ENCODE measurements at regions not wholly inside any gene's neighbourhood (a gene's known extent, or its start where the extent isn't known, plus 50 kb on each side); places are given as distances from the start of the nearest gene placed in this dataset.
"Not testable (repeated sequence)": the region's sequence is repeated elsewhere in the genome, so short reads cannot be mapped to it uniquely, and the experiment has no call there.

DNA sequence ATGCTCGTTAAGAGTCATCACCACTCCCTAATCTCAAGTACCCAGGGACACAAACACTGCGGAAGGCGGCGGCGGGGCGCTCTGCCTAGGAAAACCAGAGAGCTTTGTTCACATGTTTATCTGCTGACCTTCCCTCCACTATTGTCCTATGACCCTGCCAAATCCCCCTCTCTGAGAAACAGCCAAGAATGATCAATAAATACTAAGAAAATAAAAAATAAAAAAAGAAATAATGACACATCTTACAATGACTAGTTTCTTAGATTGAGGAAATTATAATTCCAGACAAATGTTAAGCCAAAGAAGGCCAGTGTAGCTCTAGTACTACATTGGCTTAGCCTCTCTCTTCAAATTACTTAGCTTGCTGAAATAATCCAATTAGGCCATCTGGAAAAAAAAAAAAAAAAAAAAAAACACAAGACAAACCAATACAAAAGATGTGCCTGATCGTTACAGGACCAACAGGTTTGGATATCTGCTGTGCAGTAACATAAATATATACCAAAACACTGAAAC, 58.0 kb downstream of the ANXA2R start:
- Histone ChIP-seq H3K4me1 (no peaks in the 10 kb centered on the region), H3K27me3 (peaks cover 0 to 10% (median 0%) of the 10 kb centered on the region in 4 donors), H3K4me3 (no peak overlapping the region), H3K36me3 (no peaks in the 10 kb centered on the region), H3K27ac (no peak overlapping the region), H3K9me3 (no peaks in the 10 kb centered on the region)
- DNase-seq (no peak), ATAC-seq (no peak), FAIRE-seq (no peak)
- intact Hi-C loops (cut with DNase I), result no loop called here
- 17 to 20% methylated on average over 7 of the region's 7 CpGs for WGBS, 2 donors
- TF ChIP-seq, protein P1, sequence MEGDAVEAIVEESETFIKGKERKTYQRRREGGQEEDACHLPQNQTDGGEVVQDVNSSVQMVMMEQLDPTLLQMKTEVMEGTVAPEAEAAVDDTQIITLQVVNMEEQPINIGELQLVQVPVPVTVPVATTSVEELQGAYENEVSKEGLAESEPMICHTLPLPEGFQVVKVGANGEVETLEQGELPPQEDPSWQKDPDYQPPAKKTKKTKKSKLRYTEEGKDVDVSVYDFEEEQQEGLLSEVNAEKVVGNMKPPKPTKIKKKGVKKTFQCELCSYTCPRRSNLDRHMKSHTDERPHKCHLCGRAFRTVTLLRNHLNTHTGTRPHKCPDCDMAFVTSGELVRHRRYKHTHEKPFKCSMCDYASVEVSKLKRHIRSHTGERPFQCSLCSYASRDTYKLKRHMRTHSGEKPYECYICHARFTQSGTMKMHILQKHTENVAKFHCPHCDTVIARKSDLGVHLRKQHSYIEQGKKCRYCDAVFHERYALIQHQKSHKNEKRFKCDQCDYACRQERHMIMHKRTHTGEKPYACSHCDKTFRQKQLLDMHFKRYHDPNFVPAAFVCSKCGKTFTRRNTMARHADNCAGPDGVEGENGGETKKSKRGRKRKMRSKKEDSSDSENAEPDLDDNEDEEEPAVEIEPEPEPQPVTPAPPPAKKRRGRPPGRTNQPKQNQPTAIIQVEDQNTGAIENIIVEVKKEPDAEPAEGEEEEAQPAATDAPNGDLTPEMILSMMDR (IDR thresholded peaks at IDR 0.05), result no peak

DNA sequence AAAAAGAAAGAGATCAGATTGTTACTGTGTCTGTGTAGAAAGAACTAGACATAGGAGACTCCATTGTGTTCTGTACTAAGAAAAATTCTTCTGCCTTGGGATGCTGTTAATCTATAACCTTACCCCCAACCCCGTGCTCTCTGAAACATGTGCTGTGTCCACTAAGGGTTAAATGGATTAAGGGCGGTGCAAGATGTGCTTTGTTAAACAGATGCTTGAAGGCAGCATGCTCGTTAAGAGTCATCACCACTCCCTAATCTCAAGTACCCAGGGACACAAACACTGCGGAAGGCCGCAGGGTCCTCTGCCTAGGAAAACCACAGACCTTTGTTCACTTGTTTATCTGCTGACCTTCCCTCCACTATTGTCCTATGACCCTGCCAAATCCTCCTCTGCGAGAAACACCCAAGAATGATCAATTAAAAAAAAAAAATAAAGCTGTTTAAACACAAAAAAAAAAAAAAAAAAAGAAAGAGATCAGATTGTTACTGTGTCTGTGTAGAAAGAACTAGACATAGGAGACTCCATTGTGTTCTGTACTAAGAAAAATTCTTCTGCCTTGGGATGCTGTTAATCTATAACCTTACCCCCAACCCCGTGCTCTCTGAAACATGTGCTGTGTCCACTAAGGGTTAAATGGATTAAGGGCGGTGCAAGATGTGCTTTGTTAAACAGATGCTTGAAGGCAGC, 58.6 kb downstream of the ANXA2R start:
- H3K4me1 ChIP-seq; DNase-seq; H3K4me3 ChIP-seq; H3K9me3 ChIP-seq; intact Hi-C loops (cut with DNase I); H3K27ac ChIP-seq; H3K36me3 ChIP-seq; ATAC-seq; FAIRE-seq: not testable (repeated sequence)
- peaks cover 0 to 10% (median 0%) of the 10 kb centered on the region in 4 donors for H3K27me3 ChIP-seq
- WGBS, 2 donors, result no CpG with 5 or more reads among the region's 8 CpGs

DNA sequence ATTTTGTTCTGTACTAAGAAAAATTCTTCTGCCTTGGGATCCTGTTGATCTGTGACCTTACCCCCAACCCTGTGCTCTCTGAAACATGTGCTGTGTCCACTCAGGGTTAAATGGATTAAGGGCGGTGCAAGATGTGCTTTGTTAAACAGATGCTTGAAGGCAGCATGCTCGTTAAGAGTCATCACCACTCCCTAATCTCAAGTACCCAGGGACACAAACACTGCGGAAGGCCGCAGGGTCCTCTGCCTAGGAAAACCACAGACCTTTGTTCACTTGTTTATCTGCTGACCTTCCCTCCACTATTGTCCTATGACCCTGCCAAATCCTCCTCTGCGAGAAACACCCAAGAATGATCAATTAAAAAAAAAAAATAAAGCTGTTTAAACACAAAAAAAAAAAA, 59.1 kb downstream of the ANXA2R start:
- H3K4me1 ChIP-seq; H3K36me3 ChIP-seq; H3K27ac ChIP-seq; DNase-seq; H3K9me3 ChIP-seq; intact Hi-C loops (cut with DNase I); FAIRE-seq; H3K27me3 ChIP-seq; H3K4me3 ChIP-seq; ATAC-seq: not testable (repeated sequence)
- no CpG with 5 or more reads among the region's 5 CpGs for WGBS, 2 donors

DNA sequence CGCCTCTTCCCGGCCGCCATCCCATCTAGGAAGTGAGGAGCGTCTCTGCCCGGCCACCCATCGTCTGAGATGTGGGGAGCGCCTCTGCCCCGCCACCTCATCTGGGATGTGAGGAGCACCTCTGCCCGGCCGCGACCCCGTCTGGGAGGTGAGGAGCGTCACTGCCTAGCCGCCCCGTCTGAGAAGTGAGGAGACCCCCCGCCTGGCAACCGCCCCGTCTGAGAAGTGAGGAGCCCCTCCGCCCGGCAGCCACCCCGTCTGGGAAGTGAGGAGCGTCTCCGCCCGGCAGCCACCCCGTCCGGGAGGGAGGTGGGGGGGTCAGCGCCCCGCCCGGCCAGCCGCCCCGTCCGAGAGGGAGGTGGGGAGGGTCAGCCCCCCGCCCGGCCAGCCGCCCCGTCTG, 59.7 kb downstream of the ANXA2R start:
- H3K4me3 ChIP-seq; H3K36me3 ChIP-seq; FAIRE-seq; DNase-seq; H3K4me1 ChIP-seq; H3K27me3 ChIP-seq; ATAC-seq; intact Hi-C loops (cut with DNase I); H3K27ac ChIP-seq; H3K9me3 ChIP-seq: not testable (repeated sequence)
- 91 to 95% methylated on average over 18 to 33 of the region's 36 CpGs for WGBS, 2 donors

DNA sequence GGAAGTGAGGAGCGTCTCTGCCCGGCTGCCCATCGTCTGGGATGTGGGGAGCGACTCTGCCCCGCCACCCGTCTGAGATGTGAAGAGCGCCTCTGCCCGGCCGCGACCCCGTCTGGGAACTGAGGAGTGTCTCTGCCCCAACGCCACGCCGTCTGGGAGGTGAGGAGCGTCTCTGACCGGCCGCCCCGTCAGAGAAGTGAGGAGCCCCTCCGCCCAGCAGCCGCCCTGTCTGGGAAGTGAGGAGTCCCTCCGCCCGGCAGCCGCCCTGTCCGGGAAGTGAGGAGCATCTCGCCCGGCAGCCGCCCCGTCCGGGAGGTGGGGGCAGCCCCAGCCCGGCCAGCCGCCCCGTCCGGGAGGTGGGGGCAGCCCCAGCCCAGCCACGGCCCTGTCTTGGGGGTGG, 60.9 kb downstream of the ANXA2R start:
- 94 to 97% methylated on average over 29 to 34 of the region's 34 CpGs for WGBS, 2 donors
- H3K36me3 ChIP-seq, DNase-seq: not testable (repeated sequence)

DNA sequence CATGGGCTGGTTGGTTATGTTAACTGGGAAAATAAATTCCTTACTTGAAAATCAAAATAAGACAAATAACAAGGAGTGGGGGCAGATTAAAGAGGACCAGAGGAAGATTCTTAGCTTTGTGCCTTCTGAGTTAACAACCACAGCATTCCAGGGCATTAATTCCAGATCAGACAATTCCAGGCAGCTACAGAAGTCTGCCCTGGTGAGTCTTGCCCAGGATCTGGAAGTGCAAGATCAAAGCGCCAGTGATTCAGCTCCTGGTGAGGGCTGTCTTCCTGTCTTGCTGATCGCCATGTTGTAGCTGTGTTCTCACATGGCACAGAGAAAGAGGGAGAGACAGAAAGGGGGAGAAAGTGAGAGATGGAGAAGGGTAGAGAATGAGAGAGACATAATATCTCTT, 65.6 kb downstream of the ANXA2R start:
- WGBS, 2 donors, result 68 to 72% methylated on average over 2 of the region's 2 CpGs
- Histone ChIP-seq H3K9me3 (no peaks in the 10 kb centered on the region), H3K4me3 (no peak overlapping the region), H3K27ac (no peak overlapping the region), H3K27me3 (peaks cover 0 to 16% (median 0%) of the 10 kb centered on the region in 4 donors), H3K36me3 (no peaks in the 10 kb centered on the region), H3K4me1 (no peaks in the 10 kb centered on the region)
- intact Hi-C loops (cut with DNase I), result no loop called here
- TF ChIP-seq, protein P1 (IDR thresholded peaks at IDR 0.05), result no peak
- FAIRE-seq (no peak), DNase-seq (no peak), ATAC-seq (no peak)

More for the DNA sequence above, 60.9 kb downstream of the ANXA2R start:
- ATAC-seq; H3K27me3 ChIP-seq; H3K4me3 ChIP-seq; H3K27ac ChIP-seq; H3K4me1 ChIP-seq; H3K9me3 ChIP-seq; intact Hi-C loops (cut with DNase I); FAIRE-seq: not testable (repeated sequence)

Data from pancreas (tissue), 10 donors.